UCSD-AML1 (cell line): ENCODE measurements at regions not wholly inside any gene's neighbourhood (a gene's known extent, or its start where the extent isn't known, plus 50 kb on each side); places are given as distances from the start of the nearest gene placed in this dataset.
"Not testable (repeated sequence)": the region's sequence is repeated elsewhere in the genome, so short reads cannot be mapped to it uniquely, and the experiment has no call there.

Experiments
- DNase-seq: peaks from one replicate; lab custom pipeline; 2025; ENCODE audit not compliant: unreplicated experiment; lab: John Stamatoyannopoulos, UW

DNA sequence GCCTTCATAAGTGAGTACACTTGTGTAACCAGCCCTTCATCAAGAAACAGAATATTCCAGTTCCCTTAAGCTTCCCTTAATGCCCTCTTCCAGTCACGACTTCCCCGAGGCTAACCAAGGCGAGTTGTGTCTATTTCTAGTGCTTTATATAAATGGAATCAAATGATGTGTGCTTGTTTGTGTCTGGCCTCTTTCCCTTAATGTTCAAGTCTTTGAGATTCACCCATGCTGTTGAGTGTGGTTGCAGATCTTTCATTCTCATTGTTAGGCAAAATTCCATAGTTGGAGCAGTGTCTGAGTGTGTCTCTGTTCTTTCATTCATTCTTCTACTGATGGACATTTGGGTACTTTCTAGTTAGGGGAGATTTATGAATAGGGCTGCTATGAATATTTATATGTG is 135.0 kb downstream of the CEBPB start:
- DNase-seq = no peak

DNA sequence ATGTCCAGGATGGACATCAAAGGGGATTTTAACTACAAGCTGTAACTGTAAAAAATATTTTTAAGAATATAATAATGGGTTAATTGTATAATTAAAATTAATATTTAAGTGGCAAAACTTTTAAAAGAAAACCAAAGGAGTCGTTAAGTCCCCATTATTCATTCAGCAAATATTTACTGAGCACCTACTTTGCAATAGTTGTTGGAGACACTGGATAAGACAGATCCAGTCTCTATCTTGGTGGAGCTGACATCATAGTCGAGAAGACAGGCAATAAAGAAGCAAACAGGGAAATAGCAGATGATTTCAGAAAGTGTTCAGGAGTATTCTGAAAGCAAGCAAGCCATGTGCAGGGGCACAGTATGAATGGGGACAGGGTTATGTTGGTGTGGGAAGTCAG is 137.0 kb downstream of the CEBPB start:
- no peak for DNase-seq

- no peak for DNase-seq
Measured at GRCh38 chr20:50328222-50328979, 137.8 kb downstream of the CEBPB start.

DNA sequence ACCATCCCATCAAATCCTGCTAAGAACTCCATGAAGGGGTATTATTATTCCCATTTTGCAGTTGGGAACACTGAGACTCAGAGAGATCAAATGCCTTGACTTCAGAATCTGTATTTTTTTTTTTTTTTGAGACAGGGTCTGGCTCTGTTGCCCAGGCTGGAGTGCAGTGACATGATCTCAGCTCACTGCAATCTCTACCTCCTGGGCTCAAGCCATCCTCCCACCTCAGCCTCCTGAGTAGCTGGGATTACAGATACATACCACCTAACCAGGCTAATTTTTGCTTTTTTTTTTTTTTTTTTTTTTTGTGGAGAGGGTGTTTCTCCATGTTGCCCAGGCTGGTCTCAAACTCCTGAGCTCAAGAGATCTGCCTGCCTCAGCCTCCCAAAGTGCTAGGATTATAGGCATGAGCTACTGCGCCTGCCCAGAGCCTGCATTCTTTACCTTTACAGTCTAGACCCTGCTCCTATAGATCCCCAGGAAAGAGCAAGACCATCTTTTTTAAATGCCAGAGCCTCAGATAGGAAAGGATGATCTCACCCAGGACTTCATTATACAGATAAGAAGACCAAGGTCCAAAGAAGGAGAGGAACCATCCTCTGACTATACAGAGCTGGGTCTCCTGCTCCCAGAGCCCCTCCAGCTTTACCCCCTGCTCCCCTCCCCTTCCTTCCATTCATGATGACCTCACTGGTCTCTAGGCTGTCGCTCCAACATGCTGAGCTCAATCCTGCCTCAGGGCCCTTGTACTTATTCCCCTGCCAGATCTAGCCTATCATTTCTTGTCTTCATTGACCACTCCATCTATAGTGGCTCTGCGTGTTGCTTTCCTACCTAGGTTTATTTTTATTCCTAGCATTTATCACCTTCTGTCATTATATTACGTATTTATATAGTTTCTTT is 138.6 kb downstream of the CEBPB start:
- DNase-seq = no peak

DNA sequence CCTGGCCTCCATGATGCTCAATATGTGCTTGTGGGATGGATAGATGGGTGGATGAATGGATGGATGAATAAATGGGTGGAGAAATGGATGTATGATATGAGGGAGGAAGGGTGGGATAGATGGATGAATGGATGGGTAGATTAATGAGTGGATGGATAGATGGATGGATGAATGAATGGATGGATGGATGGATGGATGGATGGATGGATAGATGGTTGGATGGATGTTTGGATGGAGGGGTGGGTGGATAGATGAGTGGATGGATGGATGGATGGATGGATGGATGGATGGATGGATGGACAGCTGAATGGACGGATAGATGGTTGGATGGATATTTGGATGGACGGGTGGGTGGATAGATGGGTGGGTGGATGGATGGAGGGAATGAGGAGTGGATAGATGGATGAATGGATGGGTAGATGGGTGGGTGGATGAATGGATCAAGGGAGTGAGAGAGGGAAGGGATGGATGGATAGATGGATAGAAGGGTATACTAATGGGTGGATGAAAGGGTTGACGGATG is 139.4 kb downstream of the CEBPB start:
- no peak for DNase-seq

DNA sequence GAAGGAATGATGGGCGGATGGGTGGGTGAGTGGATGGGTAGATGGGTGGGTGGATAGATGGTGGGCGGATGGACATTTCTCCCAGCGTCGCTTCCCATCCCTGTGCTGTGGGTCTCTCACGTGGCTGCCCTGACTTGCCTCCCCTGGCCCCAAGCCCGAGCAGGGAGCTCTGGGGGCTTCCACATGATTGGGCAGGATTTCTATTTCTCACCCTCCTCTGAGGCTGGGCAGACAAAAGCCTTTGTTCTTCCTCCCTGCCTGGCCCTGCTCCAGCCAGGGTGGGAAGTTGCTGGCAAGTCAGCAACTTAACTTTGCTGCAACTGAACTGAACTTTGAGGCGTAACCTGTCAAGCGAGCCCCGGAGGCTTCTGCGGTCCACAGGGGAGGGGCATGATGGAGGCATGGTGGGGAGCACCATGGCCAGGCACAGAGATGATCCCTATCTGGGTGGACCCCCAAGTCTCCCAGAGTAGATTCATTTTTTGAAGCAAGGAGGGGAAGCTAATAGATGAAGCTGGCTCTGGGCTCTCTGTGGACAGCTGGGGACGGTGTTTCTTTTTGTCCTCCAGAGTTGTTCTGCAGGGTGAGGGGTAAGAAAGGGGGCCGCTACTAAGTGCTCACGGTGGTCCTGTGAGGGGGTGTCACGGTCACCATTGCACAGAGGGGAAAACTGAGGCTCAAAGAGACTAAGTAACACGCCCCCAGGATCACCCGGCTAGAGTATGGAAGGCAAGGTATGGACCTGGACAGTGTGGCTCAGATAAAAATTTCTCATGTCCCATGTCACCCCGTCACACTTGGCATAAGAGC is 140.1 kb downstream of the CEBPB start:
- no peak for DNase-seq

DNA sequence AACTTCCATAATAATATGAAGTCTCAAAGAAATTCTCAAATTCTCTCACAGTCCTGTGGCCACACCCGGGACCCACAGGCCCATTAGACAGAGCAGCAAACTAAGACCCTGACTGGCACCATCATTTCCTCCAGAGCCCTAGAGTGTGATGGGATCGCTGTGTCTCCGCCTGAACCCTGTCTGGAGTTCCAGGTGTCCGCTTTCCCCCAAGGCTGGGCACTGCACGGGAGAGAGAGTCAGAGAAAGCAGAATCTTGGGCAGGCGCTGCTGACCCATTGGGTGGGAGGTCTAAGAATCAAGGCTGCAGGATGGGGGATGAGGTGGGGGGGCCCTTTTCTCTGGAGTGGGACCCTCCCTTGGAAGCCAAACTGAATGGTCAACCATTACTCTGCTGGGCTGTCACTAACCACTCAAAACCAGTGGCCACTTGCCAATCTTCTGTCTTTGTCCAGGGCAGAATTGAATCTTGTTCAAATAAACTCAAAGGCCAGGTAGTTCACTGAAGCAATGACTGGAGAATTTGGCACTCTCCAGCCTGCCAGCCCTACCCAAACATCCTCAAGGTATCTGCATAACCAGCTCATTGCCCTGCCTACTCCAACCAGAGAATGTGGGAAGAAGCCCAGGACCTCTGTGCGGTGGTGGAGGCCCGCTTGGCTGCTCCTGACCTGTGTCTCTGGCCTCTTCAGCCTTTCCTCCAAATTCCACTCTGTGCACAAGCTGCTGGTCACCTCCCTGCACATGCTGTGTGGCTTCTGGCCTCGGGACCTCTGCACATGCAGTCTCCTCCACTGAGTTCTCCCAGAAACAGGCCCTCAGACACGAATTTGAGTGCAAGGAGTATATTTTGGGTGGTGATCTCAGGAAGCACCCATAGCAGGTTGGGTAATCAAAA is 141.1 kb downstream of the CEBPB start:
- no peak for DNase-seq

DNA sequence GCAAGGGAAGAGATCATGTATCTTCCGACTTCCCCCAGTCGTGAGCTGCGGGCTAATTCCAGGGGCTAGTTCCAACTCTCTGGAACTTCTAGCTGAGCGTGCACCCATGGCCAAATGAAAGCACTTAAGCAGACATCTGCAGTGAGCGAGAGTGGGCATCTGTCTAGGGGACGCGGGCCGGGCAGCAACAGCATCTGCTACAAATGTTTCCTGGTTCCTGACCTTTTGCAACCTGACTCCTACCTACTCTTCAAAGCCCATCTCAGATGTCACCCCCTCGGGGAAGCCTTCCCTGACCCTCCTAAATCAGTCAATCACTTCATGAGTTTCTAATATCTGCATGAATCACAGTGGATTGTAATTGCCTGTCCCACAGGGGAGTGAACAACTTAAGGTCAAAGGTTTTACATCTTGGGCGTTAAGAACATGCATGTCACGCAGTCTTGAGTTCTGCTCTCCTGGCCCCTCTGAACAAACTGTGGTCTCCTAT is 141.9 kb downstream of the CEBPB start:
- no peak for DNase-seq

DNA sequence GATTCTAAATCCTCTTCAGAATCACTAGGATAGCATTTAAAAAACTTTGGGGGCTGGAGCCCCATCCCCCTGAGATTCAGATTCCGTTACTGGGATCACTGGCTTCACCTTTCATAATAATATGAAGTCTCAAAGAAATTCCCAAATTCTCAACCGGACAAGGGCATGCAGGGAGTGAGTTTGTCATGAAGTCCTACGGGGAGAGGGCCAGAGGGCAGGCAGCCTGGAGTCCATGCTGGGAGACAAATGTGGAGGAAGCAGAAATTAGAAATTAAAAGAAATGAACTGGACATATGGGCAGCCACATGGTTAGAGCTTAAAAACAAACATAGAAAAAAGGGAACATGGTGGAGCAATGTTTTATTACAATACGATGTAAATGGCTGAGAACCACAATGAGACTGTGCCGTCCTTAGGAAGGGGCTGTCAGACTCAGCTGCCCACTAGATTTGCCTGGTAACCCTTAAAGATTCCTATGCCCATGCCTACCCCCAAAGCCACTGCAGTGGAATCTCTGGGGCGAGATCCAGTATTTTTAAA is 142.6 kb downstream of the CEBPB start:
- DNase-seq = no peak

DNA sequence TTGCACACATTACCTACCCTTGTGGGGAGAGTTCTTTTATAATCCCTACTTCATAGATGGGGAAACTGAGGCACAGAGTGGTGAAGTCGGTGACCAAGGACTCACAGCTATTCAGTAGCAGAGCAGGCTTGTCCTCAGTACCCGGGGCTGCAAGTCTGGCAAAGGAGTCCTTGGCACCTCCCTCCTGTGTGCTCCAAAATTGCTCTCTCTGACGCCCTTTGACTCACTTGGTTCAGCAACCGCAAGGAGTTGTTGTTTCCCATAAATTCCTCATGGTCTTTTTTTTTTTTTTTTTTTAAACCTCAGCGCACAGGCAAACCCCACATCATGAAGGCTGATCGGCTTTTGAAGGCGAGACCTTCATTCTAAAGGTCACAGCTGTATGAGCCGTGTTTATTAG is 143.2 kb downstream of the CEBPB start:
- DNase-seq = no peak

DNA sequence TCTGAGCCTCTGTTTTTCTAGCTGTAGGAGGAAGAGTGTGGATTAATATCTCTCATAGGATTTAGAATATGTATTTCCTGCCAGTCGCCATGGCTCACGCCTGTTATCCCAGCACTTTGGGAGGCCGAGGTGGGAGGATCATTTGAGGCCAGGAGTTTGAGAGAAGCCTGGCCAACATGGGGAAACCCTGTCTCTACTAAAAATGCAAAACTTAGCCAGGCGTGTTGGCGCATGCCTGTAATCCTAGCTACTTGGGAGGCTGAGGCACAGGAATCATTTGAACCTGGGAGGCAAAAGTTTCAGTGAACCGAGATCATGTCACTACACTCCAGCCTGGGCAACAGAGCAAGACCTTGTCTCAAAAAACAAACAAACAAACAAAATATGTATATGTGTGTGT is 143.9 kb downstream of the CEBPB start:
- not testable (repeated sequence) for DNase-seq

DNA sequence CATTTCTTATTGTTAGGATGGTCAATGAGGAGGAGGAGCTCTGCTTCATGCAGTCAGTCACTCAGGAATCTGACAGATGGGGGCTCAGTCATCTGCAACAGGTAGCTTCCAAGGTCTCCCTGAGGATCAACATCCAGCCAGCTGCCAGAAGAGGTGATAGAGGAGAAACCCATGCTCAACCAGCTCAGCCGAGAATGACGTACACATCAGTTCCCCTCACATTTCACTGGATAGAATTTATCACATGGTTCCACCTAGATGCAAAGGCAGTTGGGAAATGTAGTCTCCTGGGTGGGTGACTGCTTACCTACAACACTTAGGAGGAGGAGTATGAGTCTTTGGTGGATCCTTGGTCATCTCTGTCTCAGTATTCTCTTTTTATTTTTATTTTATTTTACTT is 144.5 kb downstream of the CEBPB start:
- DNase-seq = no peak

DNA sequence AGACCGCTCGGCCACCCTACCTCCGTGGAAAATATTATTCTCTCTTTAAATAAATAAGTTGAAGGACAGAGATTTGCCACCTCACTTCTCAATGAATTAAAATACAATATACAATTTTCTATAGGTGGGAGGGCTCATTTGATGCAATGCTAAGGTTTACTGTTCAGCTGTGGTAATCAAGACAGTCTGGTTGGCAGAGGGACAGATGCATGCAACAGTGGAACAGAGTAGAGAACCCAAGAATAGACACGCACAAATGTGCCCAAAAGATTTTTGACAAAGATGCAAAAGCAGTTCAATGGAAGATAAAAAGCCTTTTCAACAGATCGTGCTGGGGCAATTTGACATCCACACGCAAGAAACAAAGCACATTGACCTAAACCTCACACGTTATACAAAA is 145.2 kb downstream of the CEBPB start:
- DNase-seq = no peak

GRCh38 chr20:50336661-50337060 is 146.0 kb downstream of the CEBPB start:
- DNase-seq = no peak

DNA sequence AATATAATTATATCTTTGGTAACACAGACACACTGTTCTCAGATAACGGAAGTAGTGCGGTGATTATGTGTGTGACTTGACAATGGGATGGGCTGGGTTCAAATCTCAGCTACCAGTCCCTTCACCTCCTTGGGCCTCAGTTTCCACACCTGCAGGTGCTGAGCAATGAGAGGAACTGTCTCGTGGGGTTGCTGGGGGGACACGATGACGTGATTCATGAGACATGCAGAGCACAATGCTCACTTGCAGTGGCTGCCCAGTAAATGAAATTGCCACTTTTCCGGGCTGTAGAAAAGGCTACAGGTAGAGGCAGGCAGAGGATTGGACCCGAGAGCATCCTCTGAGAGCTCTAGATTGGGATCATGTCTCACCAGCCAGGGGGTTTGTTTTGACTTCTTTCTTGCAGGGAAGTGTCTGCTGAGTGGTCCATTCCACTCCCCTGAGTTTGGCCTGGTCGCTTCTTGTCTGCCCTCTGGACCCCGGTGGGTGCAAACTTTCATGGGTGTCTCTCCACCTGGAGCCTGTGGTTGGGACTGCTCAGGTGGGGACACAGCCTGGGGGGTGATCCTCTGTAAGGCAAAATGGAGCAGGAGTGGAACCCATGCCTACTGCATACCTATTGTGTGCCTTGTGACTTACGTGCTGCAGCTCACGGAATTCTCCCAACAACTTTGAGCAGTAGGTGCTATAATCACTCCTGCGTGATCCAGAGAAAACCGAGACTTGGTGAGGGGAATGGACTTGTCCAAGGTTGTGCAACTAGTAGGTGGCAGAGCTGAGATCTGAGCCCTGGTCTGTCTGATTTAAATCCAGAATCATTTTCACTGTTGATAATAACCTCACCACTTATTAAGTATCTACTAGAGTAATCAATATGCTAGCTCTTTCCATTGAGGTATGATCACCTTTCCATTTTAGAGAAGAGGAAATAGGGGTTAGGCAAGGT is 147.2 kb downstream of the CEBPB start:
- DNase-seq = no peak

- peak; percentile 68 for DNase-seq
Measured at GRCh38 chr20:50338479-50339391, 148.1 kb downstream of the CEBPB start.

DNA sequence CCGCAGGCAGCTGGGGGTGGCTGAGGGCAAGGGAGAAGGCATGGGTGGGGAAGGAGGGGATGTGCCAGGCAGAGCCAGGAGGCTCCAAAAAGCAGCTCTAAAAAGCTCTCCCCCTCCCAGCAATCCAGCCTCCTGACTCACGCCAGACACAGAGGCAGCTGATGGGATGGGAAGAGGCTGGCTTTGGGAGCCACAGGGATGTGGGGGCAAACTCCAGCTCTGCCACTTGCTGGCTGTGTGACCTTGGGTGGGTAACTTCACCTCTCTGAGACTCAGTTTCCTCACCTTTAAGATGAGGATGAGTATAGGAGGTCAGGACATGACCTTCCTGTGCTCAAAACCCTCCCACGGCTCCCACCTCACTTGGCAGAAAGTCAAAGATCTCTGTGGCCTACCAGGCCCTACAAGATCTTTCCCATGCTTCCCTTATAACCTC is 148.9 kb downstream of the CEBPB start:
- no peak for DNase-seq

DNA sequence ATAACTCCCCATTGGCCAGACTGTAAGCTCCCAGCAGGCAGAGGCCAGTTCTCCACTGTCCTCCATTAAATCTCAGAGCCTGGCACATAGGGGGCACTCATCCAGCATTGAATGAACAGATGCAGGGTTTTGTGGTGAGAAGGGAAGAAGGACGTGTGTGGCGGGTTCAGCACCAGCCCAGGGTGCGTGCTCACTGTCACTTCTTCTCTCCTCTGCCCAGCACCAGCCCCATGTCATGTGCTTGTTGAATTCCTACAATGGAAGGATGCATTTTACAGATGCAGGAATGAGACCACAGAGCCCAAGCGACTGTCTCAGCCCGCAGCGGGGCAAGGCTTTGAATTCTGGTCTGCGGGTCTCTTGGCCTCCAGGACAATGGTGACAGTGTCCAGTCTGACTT is 149.9 kb downstream of the CEBPB start:
- DNase-seq = no peak
